ENCODE measurements at regions not wholly inside any gene's neighbourhood (a gene's known extent, or its start where the extent isn't known, plus 50 kb on each side); places are given as distances from the start of the nearest gene placed in this dataset.

- no peak for DNase-seq (ENCODE audit: low read depth in 1 of 2, low spot score in 1 of 2)
These were observed 1061.6 kb upstream of the FANCL start for GRCh38 chr2:59302683-59303082.

DNA sequence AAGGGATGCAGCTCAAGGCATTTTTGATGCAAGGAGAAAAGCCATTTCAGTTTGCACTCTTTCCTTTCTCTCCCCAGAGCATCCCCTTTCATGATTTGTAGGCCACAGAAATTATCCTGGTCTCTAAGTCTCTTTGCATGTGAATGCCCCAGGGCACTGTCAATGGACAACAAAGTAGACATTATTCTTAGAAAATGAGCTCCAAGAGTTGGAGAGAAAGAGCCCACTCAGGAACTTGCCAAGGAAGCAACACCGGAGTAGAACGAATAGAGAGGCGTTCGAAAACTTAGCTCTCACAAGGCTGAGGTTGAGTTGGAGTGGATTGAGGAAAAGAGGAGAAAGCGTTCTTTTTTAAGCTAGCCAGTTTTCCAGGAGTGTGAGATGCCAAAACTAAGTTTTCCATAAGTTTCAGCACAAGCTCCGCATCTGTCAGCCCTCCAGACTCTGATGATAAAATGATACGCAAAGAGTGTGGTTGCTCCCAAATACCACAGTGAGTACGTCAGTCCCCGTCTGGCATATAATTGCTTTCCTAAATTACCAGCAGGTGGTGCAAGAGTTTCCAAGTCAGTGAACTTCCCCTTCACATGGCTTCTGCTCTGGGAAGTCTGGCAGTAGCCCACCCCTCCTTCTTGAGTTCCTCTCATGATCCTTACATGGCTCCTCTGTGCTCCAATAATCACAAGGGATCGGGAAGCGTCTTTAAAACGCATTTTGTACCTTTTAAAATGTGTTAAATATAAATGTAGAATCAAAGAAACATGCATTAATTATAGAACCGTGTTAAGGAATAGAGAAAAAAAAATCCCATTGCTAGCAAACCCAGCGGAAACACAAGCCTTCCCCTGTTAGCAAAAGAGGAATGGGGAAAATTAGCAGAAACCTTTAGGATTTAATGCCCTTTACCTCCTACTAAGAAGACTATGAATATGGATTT lies 1060.6 kb upstream of the FANCL start:
- DNase-seq (ENCODE audit: low read depth in 1 of 2, low spot score in 1 of 2), result no peak

- DNase-seq (ENCODE audit: low read depth in 1 of 2, low spot score in 1 of 2), result no peak
These were observed 1056.7 kb upstream of the FANCL start for GRCh38 chr2:59297816-59298215.

DNA sequence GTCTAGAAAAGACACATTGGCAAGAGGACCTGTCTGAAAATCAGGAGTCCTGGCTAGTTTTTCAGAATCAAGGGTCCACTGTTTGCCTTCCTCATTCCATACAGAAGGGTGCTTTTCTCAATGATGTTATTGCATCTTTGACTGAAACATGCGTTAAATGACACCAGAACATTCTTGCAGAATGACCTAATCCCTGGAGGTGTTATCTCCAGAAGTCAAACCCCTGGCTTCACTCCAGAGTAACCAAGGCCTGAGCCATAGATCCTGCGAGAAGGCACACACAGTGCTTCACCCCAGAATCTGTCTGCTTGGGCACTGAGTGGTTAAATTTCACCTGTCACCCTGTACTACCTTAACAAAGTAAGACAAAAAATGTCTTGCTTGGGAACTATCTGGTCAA lies 1055.2 kb upstream of the FANCL start:
- DNase-seq (ENCODE audit: low read depth in 1 of 2, low spot score in 1 of 2), result no peak

DNA sequence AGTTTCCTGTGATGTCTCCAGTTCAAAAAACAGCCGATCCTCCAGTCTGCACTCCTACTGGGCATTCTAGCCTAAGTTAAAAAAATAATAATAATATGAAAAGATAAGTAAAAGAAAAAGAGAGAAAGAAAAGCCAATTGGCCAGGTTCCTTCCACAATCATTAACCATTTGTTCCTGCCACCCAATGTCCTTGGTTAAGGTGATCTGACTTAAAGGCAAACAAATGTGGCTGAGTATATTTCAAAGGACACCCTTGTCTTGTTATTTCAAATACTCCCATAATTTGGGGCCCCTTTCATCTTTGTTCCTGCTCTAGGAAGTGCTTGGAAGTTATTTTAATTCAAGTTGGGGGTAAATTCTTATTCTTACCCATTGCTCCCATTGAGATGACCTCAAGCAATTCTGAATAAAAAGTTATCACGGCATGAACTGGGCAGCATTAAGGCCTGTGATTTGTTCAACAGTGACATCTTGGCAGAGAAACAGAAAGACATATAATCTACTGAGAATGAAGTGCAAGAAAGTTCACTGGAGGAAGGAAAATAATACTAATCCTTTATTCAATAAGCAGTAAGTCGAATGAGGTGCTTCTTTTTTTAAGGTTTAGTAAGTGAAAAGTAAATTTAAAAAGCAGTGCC lies 1054.5 kb upstream of the FANCL start:
- DNase-seq (ENCODE audit: low read depth in 1 of 2, low spot score in 1 of 2), result no peak

- no peak for DNase-seq (ENCODE audit: low read depth in 1 of 2, low spot score in 1 of 2)
These were observed 1047.6 kb upstream of the FANCL start for GRCh38 chr2:59288771-59289170.

- no peak for DNase-seq (ENCODE audit: low read depth in 1 of 2, low spot score in 1 of 2)
These were observed 1041.4 kb upstream of the FANCL start for GRCh38 chr2:59282374-59283057.

DNA sequence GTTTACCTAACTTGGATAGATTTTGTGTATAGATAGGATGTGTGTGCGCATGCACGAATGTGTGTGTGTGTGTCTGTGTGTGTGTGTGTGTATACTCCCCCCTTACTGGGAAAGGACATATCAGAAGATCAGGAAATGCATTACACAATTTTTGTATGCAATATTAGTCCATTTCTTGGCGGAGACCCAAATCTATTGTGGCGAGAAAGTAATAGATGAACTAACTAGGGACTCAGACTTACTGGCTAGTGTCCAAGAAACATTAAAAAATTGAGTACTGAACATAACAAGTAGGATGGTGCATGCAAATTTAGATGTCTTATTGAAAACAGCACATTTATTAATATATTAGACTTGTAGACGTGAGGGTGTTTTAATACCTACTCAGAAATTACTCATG lies 1036.5 kb upstream of the FANCL start:
- DNase-seq (ENCODE audit: low read depth in 1 of 2, low spot score in 1 of 2), result no peak

- DNase-seq (ENCODE audit: low read depth in 1 of 2, low spot score in 1 of 2), result no peak
These were observed 1035.8 kb upstream of the FANCL start for GRCh38 chr2:59276917-59277316.

DNA sequence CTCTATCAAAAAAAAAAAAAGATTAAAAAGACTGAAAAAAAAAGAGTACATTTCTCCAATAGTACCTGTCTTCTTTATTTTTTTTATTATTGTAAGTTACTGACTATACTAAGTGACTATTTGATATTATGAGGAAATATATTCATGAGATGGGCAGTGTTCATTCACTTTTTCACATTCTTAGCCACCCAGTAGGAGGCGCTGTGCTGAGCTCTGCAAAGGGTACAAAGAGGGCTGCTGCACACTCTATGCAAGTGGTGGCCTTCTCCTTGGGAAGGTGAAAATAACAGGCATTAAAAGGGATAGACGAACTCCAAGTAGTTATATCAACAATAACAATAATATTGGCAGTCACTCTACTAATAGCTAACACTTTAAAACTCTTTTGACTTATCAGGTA lies 1034.9 kb upstream of the FANCL start:
- no peak for DNase-seq (ENCODE audit: low read depth in 1 of 2, low spot score in 1 of 2)

- DNase-seq (ENCODE audit: low read depth in 1 of 2, low spot score in 1 of 2), result no peak
These were observed 1025.3 kb upstream of the FANCL start for GRCh38 chr2:59266453-59266852.

GRCh38 chr2:59259913-59260312 lies 1018.8 kb upstream of the FANCL start:
- no peak for DNase-seq (ENCODE audit: low read depth in 1 of 2, low spot score in 1 of 2)

- no peak for DNase-seq (ENCODE audit: low read depth in 1 of 2, low spot score in 1 of 2)
These were observed 1015.2 kb upstream of the FANCL start for GRCh38 chr2:59256290-59256689.

DNA sequence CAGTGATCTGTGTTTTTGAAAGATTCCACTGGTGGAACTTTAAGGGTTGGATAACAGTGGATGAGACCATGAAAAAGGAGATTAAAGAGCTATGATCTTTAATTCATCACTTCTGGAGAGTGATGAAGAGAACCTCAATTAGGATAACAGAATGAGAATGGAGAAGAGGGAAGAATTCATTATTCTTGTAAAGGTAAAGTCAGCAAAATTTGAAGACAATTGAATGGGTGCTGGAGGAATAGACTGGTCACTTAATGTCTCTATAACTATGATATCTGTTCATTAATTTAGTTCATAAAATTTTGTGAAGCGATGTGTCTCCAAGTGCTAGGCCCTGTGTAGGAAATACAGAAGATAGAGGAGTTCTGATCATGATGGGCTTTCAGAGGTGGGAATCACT lies 1013.2 kb upstream of the FANCL start:
- DNase-seq (ENCODE audit: low read depth in 1 of 2, low spot score in 1 of 2), result no peak

- DNase-seq (ENCODE audit: low read depth in 1 of 2, low spot score in 1 of 2), result no peak
These were observed 1009.2 kb upstream of the FANCL start for GRCh38 chr2:59250307-59250677.

DNA sequence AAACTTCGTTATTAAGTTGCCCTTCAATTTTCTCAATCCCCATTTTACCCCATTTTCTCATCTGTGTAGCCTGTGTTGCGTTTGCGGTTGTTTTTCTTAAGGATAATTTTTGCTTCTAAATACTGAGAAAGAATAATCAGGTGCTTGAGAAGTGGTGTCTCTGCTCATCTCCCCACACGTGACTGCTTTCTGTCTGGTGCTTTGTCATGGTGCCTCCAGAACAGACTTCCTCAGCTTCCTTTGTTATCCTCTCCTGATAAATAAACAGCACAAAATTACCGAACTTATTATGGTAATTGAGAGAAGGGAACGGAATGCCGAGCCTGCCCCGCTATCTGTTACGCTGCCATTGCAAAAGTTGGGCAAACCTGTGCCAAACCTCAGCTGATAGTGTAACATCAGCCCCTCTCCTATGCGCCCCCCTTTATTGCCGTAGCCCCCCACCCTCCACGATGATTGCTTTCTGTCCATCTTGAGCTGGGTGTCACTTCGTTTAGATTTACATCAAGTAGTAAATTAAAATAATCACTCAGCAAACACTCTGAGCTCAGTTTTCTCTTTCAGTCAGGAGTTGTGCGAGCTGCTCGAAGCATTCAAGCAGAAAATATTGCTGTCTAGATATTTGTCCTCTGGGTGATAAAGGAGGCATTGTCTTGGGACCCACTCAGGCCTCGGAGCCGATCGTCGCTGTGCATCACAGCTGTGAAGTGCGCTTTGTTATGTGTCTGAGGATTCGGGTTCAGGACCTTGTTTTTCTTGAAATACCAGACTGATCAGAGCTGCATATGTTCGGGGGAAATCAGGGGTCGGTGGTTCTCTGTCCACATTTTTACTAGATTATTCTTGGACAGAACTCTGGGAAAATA lies 1008.5 kb upstream of the FANCL start:
- DNase-seq (ENCODE audit: low read depth in 1 of 2, low spot score in 1 of 2), result no peak

DNA sequence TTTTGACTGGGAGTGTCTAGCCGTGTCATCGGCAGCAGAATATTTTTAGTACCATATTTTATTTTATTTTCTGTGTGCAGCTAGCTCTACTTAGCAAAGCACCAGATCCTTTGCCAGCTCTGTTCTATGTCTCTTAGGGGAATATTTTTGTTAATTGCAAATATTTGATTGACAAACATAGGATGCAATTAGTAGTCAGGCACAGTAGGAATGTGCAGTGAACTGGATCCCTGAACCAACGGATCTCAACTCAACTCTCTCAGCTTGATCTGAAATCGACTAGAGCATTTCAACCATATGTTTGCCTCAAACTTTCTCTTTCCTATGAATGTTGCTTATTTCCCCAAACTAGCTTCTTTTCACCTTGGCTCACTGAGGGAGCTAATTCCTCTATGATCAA lies 998.0 kb upstream of the FANCL start:
- no peak for DNase-seq (ENCODE audit: low read depth in 1 of 2, low spot score in 1 of 2)

DNA sequence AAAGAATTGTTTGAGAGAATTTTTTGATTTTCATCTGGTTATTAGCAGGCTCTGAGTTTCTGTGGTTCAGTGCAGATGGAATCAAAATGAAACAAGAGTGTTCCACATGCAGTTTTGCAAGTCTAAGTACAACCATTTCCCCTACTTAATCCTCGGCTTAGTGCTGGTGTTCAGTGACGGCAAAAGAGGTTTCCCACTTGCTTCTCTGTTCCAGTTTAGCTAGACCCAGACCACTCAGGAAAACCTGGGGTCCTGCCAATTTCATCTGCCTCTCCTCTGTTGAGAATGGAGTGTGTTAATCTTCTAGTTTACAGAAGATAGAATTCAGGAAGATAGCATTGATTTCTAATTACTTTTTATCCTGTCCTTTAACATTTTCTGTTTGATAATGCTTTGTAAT lies 996.2 kb upstream of the FANCL start:
- DNase-seq (ENCODE audit: low read depth in 1 of 2, low spot score in 1 of 2), result no peak

DNA sequence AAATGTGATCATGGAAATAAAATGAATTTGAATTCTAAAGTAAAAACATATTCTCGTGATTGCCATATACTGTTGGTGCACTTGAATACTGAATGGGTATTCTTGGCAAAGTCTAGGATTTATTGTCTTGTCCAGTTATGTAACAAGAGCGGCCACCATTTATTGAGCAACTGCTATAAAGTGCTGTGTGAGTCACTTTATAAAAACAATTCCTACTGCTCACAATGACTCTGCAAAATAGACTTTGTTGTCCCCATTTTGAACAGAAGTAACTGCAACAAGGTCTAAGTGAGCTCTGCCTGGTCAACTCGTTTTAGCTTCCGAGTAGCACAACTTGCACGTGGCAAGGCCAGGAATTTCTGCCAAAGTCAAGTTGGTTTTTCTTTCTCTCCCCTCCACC lies 995.6 kb upstream of the FANCL start:
- DNase-seq (ENCODE audit: low read depth in 1 of 2, low spot score in 1 of 2), result no peak

- DNase-seq (ENCODE audit: low read depth in 1 of 2, low spot score in 1 of 2), result no peak
These were observed 992.8 kb upstream of the FANCL start for GRCh38 chr2:59233920-59234319.

DNA sequence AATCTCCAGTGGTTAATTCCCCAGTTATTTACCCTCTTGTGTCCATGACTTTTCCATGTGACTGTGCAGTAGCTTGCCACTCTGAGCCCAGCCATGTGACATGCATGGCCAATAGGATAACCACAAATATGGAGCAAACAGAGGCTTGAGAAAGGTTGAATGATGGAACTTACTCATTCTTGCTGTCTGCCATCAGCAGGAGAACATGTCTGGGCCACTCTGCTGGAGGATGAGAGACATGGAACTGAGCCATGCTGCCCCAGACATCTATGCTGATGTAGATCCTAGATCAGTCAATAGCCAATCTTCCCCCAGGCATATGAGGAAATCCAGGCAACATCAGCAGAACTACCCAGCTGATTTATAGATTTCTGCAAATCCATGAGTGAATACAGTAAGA lies 992.3 kb upstream of the FANCL start:
- no peak for DNase-seq (ENCODE audit: low read depth in 1 of 2, low spot score in 1 of 2)

Measured in stimulated activated CD4-positive, alpha-beta T cell treated with anti-CD3 and anti-CD28 coated beads, Interleukin-15, amount 100 ng/mL, for 1 hour (primary cell).